HL-60 (cell line): ENCODE measurements at regions not wholly inside any gene's neighbourhood (a gene's known extent, or its start where the extent isn't known, plus 50 kb on each side); places are given as distances from the start of the nearest gene placed in this dataset.

Source experiments
- CTCF ChIP-seq: IDR thresholded peaks from one replicate; pipeline ENCODE4 v1.5.1; 2011; ENCODE audit warnings: low read length, control low read depth, inconsistent platforms; ENCODE audit not compliant: insufficient read depth
- GABPA ChIP-seq: IDR thresholded peaks from 2 replicates; pipeline ENCODE4 v1.6.1; 2012; ENCODE audit warnings: low read depth
- POLR2AphosphoS5 ChIP-seq: IDR thresholded peaks from 2 replicates; pipeline ENCODE4 v1.6.1; 2012; ENCODE audit warnings: low read depth
- REST ChIP-seq: IDR thresholded peaks from 2 replicates; pipeline ENCODE4 v1.6.1; 2012; ENCODE audit warnings: low read depth; ENCODE audit not compliant: insufficient replicate concordance
- SPI1 ChIP-seq: IDR thresholded peaks from 2 replicates; pipeline ENCODE4 v1.6.1; 2012; ENCODE audit warnings: low read depth, mild to moderate bottlenecking, borderline replicate concordance

GRCh38 chr3:66572938-66573710, 72.3 kb upstream of the LRIG1 start:
- TF ChIP-seq CTCF (peak; percentile 37), REST (no peak), POLR2AphosphoS5 (no peak), SPI1 (no peak), GABPA (no peak)
